DMS 273 (cell line): ENCODE measurements at regions not wholly inside any gene's neighbourhood (a gene's known extent, or its start where the extent isn't known, plus 50 kb on each side); places are given as distances from the start of the nearest gene placed in this dataset.
"Not testable (repeated sequence)": the region's sequence is repeated elsewhere in the genome, so short reads cannot be mapped to it uniquely, and the experiment has no call there.

Experiments used
- DNase-seq: peaks from one replicate; lab custom pipeline; 2025; ENCODE audit not compliant: unreplicated experiment; lab: John Stamatoyannopoulos, UW

GRCh38 chr21:15640113-15640512, 89.7 kb upstream of the USP25 start:
- not testable (repeated sequence) for DNase-seq

GRCh38 chr21:15644489-15644888, 85.3 kb upstream of the USP25 start:
- no peak for DNase-seq

- DNase-seq, result no peak
These were observed 84.0 kb upstream of the USP25 start for GRCh38 chr21:15645830-15646229.

GRCh38 chr21:15650735-15651134, 79.0 kb upstream of the USP25 start:
- no peak for DNase-seq

GRCh38 chr21:15651172-15651571, 78.6 kb upstream of the USP25 start:
- no peak for DNase-seq

- DNase-seq, result peak; percentile 76
These were observed 76.1 kb upstream of the USP25 start for GRCh38 chr21:15653710-15654109.

GRCh38 chr21:15654171-15654570, 75.6 kb upstream of the USP25 start:
- DNase-seq, result no peak

DNA sequence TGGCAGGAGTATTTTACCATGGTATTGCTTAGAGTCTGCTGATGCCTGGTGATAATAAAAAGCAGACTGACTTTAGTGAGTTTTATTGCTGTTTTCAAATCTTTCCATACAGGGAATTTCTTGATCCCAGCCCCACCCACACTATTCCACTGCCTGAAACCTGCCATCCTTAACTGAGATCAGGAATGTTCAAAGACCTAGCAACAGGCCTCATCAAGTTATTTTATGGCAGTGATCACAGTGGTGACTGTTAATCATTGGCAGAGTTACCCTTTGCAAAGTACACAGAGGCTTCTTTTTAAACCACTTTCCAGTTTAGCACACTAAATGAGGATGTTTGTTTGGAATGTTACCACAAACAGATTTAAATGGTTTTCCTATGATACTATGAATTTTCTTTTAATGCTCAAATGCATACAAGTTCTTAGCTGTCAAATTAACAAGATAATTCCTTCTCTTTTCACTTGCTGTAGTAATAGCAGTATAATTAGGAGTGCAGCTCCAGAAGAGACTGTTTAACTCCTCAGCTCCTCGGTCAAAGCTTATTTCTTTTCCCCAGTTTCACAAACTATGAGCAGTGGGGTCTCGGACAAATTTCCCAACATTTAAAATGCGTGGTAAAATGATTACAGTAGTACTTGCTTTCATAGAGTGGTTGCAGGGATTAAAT, 69.9 kb upstream of the USP25 start:
- no peak for DNase-seq

DNA sequence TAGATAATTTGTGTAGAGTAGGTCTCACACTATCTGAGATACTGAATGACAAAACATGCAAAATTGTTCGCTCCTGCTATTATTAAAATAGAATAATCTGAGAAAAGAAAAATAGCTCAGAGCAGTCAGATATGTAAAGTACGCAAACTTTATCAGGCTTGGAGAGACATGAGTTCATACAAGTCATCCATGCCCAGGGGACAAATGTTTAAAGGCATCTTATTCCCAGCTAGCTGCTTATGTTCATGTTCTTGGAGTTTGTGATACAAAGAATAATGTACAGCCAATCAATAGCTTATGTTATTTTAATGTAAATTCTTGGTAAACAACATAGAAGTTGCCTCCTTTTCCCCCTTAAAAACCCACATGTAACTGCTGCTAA, 69.4 kb upstream of the USP25 start:
- DNase-seq, result no peak

GRCh38 chr21:15667010-15667409, 62.8 kb upstream of the USP25 start:
- no peak for DNase-seq

GRCh38 chr21:15667819-15668218, 62.0 kb upstream of the USP25 start:
- DNase-seq, result no peak

DNA sequence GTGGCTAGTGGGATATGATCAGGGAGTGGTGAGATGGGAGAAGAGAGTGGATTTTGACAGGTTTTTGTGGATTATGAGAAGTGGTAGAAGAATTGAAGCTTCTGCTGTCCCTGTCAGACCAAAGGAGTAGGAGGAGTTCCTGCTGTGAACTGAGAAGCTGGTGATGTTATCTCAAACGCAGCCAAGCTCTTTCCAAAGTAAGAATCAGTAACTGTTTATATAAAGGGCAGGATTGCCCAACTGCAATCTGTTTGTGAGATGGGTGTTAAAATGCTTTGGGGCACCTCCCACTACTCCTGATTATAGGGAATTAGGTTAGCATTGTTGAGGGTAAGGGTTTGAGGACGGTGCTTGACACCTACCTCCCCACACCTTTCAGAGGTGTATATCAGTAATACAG, 60.5 kb upstream of the USP25 start:
- no peak for DNase-seq

DNA sequence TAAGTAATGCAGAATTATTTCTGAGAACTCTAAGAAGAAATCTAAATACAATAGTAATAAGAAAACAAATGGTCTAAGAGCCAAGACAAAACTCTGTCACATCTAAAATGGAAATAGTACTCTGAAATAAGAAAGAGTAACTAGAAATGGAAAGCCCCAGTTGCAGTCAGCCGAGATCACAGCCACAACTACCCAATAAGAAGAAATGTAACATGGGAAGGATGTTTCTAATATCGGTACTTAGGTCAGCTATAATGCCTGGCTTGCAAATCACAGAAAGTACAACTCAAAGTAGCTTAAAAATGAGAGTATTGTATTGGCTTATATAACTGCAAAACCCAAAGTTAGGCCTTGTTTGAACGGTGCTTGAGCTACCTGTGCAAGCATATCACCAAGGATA, 58.6 kb upstream of the USP25 start:
- DNase-seq, result no peak

DNA sequence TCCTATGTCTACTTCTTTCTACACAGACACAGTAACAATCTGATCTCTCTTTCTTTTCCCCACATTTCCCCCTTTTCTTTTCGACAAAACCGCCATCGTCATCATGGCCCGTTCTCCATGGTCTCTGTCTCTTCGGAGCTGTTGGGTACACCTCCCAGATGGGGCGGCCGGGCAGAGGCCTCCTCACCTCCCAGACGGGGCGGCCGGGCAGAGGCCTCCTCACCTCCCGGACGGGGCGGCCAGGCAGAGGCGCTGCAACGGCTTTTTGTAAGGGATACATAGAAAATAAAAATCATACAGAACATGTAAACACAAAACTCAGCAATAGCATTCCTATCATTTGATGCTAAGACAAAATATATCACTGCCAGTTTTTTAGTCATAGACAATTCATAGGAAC, 57.2 kb upstream of the USP25 start:
- not testable (repeated sequence) for DNase-seq

GRCh38 chr21:15676935-15677334, 52.8 kb upstream of the USP25 start:
- DNase-seq, result no peak

DNA sequence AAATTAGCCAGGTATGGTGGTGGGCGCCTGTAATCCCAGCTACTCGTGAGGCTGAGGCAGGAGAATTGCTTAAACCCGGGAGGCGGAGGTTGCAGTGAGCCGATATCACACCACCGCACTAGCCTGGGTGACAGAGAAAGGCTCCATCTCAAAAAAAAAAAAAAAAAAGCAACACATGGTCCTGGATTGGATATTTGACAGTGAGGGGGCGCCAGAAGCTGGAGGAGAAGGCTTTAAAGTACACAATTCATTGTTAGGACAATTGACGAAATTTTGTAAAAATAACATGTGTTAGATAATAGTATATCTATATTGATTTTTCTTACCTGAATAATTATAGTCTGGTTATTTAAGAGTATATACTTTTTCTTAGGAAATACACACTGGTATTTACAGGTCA, 50.2 kb upstream of the USP25 start:
- DNase-seq, result no peak
